Mesothelial cell of epicardium (in vitro differentiated cells): ENCODE measurements at regions not wholly inside any gene's neighbourhood (a gene's known extent, or its start where the extent isn't known, plus 50 kb on each side); places are given as distances from the start of the nearest gene placed in this dataset.
"Not testable (repeated sequence)": the region's sequence is repeated elsewhere in the genome, so short reads cannot be mapped to it uniquely, and the experiment has no call there.

Experiments used
- DNase-seq, 2 experiments: peaks; one replicate each; pipeline ENCODE4 v3.0.0; 2021; ENCODE audit warnings: low spot score in 2 of 2; ENCODE audit not compliant: unreplicated experiment in 2 of 2
- H3K27ac Mint-ChIP-seq: 2 replicates; pipeline ENCODE4 v1.8.0; 2021; ENCODE audit warnings: mixed read lengths
- H3K27me3 Mint-ChIP-seq: 2 replicates; pipeline ENCODE4 v1.8.0; 2021; ENCODE audit warnings: low read depth, mixed read lengths
- H3K36me3 Mint-ChIP-seq: 2 replicates; pipeline ENCODE4 v1.8.0; 2021; ENCODE audit warnings: mixed read lengths
- H3K4me1 Mint-ChIP-seq: 2 replicates; pipeline ENCODE4 v1.8.0; 2021; ENCODE audit warnings: mixed read lengths
- H3K4me3 Mint-ChIP-seq: 2 replicates; pipeline ENCODE4 v1.8.0; 2021; ENCODE audit warnings: mild to moderate bottlenecking, moderate library complexity, mixed read lengths
- H3K9me3 Mint-ChIP-seq: 2 replicates; pipeline ENCODE4 v1.8.0; 2021; ENCODE audit warnings: mixed read lengths
- TF ChIP-seq, protein P1 (sequence below): fragments of 200-600 bp; sonication (generic); IDR thresholded peaks from one replicate; pipeline ENCODE4 v1.5.0; 2021; ENCODE audit warnings: antibody characterized with exemption; ENCODE audit not compliant: unreplicated experiment

- no peak for DNase-seq
- H3K36me3 Mint-ChIP-seq: no peaks in the 10 kb centered on the region
- H3K9me3 Mint-ChIP-seq: no peaks in the 10 kb centered on the region
- no peaks in the 10 kb centered on the region for H3K27me3 Mint-ChIP-seq
- H3K4me3 Mint-ChIP-seq: no peak overlapping the region
- H3K4me1 Mint-ChIP-seq: peaks cover 6% of the 10 kb centered on the region
- TF ChIP-seq, protein P1, sequence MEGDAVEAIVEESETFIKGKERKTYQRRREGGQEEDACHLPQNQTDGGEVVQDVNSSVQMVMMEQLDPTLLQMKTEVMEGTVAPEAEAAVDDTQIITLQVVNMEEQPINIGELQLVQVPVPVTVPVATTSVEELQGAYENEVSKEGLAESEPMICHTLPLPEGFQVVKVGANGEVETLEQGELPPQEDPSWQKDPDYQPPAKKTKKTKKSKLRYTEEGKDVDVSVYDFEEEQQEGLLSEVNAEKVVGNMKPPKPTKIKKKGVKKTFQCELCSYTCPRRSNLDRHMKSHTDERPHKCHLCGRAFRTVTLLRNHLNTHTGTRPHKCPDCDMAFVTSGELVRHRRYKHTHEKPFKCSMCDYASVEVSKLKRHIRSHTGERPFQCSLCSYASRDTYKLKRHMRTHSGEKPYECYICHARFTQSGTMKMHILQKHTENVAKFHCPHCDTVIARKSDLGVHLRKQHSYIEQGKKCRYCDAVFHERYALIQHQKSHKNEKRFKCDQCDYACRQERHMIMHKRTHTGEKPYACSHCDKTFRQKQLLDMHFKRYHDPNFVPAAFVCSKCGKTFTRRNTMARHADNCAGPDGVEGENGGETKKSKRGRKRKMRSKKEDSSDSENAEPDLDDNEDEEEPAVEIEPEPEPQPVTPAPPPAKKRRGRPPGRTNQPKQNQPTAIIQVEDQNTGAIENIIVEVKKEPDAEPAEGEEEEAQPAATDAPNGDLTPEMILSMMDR: no peak
- no peak overlapping the region for H3K27ac Mint-ChIP-seq
These were observed 71.5 kb upstream of the ADGRL2 start for GRCh38 chr1:81729239-81729638.

- no peak overlapping the region for H3K27ac Mint-ChIP-seq
- no peaks in the 10 kb centered on the region for H3K4me1 Mint-ChIP-seq
- DNase-seq: no peak
- H3K4me3 Mint-ChIP-seq: no peak overlapping the region
- TF ChIP-seq, protein P1: no peak
- no peaks in the 10 kb centered on the region for H3K36me3 Mint-ChIP-seq
- no peaks in the 10 kb centered on the region for H3K27me3 Mint-ChIP-seq
- H3K9me3 Mint-ChIP-seq: peaks cover 4% of the 10 kb centered on the region
These were observed 74.9 kb upstream of the ADGRL2 start for GRCh38 chr1:81725823-81726222.

- H3K9me3 Mint-ChIP-seq, H3K27ac Mint-ChIP-seq, H3K36me3 Mint-ChIP-seq, DNase-seq, H3K27me3 Mint-ChIP-seq, H3K4me3 Mint-ChIP-seq: not testable (repeated sequence)
- H3K4me1 Mint-ChIP-seq: peaks cover 19% of the 10 kb centered on the region
These were observed 78.0 kb upstream of the ADGRL2 start for GRCh38 chr1:81722631-81723328.

DNA sequence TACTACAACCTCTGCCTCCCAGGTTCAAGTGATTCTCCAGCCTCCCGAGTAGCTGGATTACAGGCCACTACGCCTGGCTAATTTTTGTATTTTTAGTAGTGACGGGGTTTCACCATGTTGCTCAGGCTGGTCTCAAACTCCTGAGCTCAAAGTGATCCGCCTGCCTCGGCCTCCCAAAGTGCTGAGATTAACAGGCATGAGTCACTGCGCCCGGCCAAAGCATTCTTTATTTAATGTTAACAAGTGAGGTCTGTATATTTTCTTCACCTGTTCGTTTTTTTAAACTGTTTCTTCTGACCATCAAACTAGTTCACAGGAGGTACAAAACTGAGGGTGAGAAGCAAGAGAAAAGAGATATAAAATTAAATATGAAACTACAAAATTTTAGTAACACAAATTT, 80.5 kb upstream of the ADGRL2 start:
- H3K36me3 Mint-ChIP-seq, H3K27me3 Mint-ChIP-seq, H3K4me3 Mint-ChIP-seq, DNase-seq, H3K9me3 Mint-ChIP-seq: not testable (repeated sequence)
- Mint-ChIP-seq H3K27ac (peak overlapping the region; percentile 50), H3K4me1 (peaks cover 22% of the 10 kb centered on the region)

- DNase-seq: no peak
- Mint-ChIP-seq H3K9me3 (no peaks in the 10 kb centered on the region), H3K4me3 (no peak overlapping the region), H3K4me1 (peaks cover 34% of the 10 kb centered on the region), H3K36me3 (no peaks in the 10 kb centered on the region), H3K27ac (no peak overlapping the region), H3K27me3 (peaks cover 5% of the 10 kb centered on the region)
- TF ChIP-seq, protein P1: no peak
These were observed 83.5 kb upstream of the ADGRL2 start for GRCh38 chr1:81717230-81717629.

- peaks cover 33% of the 10 kb centered on the region for H3K4me1 Mint-ChIP-seq
- H3K9me3 Mint-ChIP-seq: no peaks in the 10 kb centered on the region
- H3K27me3 Mint-ChIP-seq: peaks cover 5% of the 10 kb centered on the region
- H3K4me3 Mint-ChIP-seq: no peak overlapping the region
- TF ChIP-seq, protein P1: no peak
- DNase-seq: no peak
- no peak overlapping the region for H3K27ac Mint-ChIP-seq
- no peaks in the 10 kb centered on the region for H3K36me3 Mint-ChIP-seq
These were observed 85.3 kb upstream of the ADGRL2 start for GRCh38 chr1:81715391-81715790.

GRCh38 chr1:81714636-81715035, 86.1 kb upstream of the ADGRL2 start:
- Mint-ChIP-seq H3K4me1 (peaks cover 28% of the 10 kb centered on the region), H3K27me3 (peaks cover 5% of the 10 kb centered on the region), H3K9me3 (no peaks in the 10 kb centered on the region), H3K36me3 (no peaks in the 10 kb centered on the region), H3K4me3 (no peak overlapping the region), H3K27ac (no peak overlapping the region)
- DNase-seq: no peak
- TF ChIP-seq, protein P1: no peak
